ENCODE measurements at regions not wholly inside any gene's neighbourhood (a gene's known extent, or its start where the extent isn't known, plus 50 kb on each side); places are given as distances from the start of the nearest gene placed in this dataset.

DNA sequence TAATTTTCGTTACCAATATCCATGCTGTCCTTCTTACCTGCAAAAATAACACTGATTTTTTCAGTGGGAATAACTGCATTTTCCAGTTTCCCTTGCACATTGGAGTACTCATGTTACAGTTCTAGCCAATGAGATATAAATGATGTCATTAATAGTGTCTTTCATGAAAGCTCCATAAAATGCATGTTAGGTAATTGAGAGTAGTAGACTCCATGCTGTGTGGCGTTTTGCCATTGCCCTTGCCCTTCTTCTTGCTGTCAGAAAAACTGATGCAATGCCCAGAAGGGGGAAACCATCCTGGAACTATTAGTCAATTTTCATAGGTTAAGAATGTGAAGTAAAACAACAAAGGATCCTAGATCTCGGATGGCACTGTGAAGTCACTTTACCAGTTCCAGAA is 1765.3 kb downstream of the EFNA5 start:
- TF ChIP-seq CTCF (IDR thresholded peaks at IDR 0.05) = no peak
- no peak for TF ChIP-seq EP300 (IDR thresholded peaks at IDR 0.05; ENCODE audit: borderline replicate concordance in 1 of 2, low read depth in 1 of 2, low read length in 1 of 2)
- TF ChIP-seq POLR2AphosphoS5 (IDR thresholded peaks at IDR 0.05; ENCODE audit: low read depth, low read length) = no peak
- no peak for TF ChIP-seq NRF1 (IDR thresholded peaks at IDR 0.05; ENCODE audit: low read depth, low read length)
- TF ChIP-seq EZH2phosphoT487 (IDR thresholded peaks at IDR 0.05; ENCODE audit: borderline replicate concordance, low read depth) = no peak
